CD8-positive, alpha-beta memory T cell (primary cell): ENCODE measurements at regions not wholly inside any gene's neighbourhood (a gene's known extent, or its start where the extent isn't known, plus 50 kb on each side); places are given as distances from the start of the nearest gene placed in this dataset.
"Not testable (repeated sequence)": the region's sequence is repeated elsewhere in the genome, so short reads cannot be mapped to it uniquely, and the experiment has no call there.

ENCODE experiments used
- CTCF ChIA-PET: fragments of 350-600 bp; sonication (Branson Sonifier 250); formaldehyde crosslinking; loops from one replicate; lab custom pipeline; 2021; ENCODE audit warnings: antibody characterized with exemption; lab: Charles Lee
- POLR2A ChIA-PET: fragments of 350-600 bp; sonication (Branson Sonifier 250); formaldehyde crosslinking; loops from one replicate; lab custom pipeline; 2021; ENCODE audit warnings: antibody characterized with exemption; lab: Charles Lee
- DNase-seq, 5 donors: peaks; one replicate each; pipeline versions ENCODE4 v3.0.0 to v3.0.0-alpha.2; 2020 to 2022; ENCODE audit warnings: mixed read lengths in 1 of 5
- H3K27ac ChIP-seq: one replicate; pipeline ENCODE4 v1.7.0; 2013; ENCODE audit warnings: low read depth, mild to moderate bottlenecking, low read length, moderate library complexity
- H3K27me3 ChIP-seq: 2 replicates; pipeline ENCODE4 v1.7.0; 2013; ENCODE audit warnings: low read length, mild to moderate bottlenecking; ENCODE audit not compliant: insufficient read depth, poor library complexity, severe bottlenecking
- H3K36me3 ChIP-seq: 2 replicates; pipeline ENCODE4 v1.7.0; 2013; ENCODE audit warnings: mild to moderate bottlenecking, low read length, moderate library complexity; ENCODE audit not compliant: insufficient read depth
- H3K4me1 ChIP-seq: 2 replicates; pipeline ENCODE4 v1.7.0; 2013; ENCODE audit warnings: mild to moderate bottlenecking, low read length, moderate library complexity; ENCODE audit not compliant: insufficient read depth
- H3K4me3 ChIP-seq: 2 replicates; pipeline ENCODE4 v1.7.0; 2013; ENCODE audit warnings: mild to moderate bottlenecking, low read length
- H3K9me3 ChIP-seq: 2 replicates; pipeline ENCODE4 v1.7.0; 2013; ENCODE audit warnings: mild to moderate bottlenecking, low read length
- H3K27ac Mint-ChIP-seq, 8 donors: one replicate each; pipeline ENCODE4 v1.8.0; 2020 to 2021; ENCODE audit warnings: mixed read lengths in 8 of 8, mild to moderate bottlenecking in 6 of 8, inconsistent platforms in 3 of 8, moderate library complexity in 3 of 8
- H3K27me3 Mint-ChIP-seq, 2 donors: one replicate each; pipeline ENCODE4 v1.8.0; 2020 to 2021; ENCODE audit warnings: mixed read lengths in 2 of 2, mild to moderate bottlenecking in 1 of 2, moderate library complexity in 1 of 2
- H3K36me3 Mint-ChIP-seq, 3 donors: one replicate each; pipeline ENCODE4 v1.8.0; 2020 to 2021; ENCODE audit warnings: mixed read lengths in 3 of 3, inconsistent platforms in 1 of 3, mild to moderate bottlenecking in 1 of 3
- H3K4me1 Mint-ChIP-seq, 3 donors: one replicate each; pipeline ENCODE4 v1.8.0; 2020 to 2021; ENCODE audit warnings: mixed read lengths in 3 of 3, inconsistent platforms in 1 of 3, mild to moderate bottlenecking in 1 of 3
- H3K4me3 Mint-ChIP-seq, 7 donors: one replicate each; pipeline ENCODE4 v1.8.0; 2020 to 2021; ENCODE audit warnings: mixed read lengths in 7 of 7, mild to moderate bottlenecking in 6 of 7, moderate library complexity in 4 of 7, inconsistent platforms in 2 of 7
- H3K9me3 Mint-ChIP-seq, 5 donors: one replicate each; pipeline ENCODE4 v1.8.0; 2020 to 2022; ENCODE audit warnings: mixed read lengths in 5 of 5, mild to moderate bottlenecking in 3 of 5, moderate library complexity in 2 of 5, inconsistent platforms in 1 of 5

DNA sequence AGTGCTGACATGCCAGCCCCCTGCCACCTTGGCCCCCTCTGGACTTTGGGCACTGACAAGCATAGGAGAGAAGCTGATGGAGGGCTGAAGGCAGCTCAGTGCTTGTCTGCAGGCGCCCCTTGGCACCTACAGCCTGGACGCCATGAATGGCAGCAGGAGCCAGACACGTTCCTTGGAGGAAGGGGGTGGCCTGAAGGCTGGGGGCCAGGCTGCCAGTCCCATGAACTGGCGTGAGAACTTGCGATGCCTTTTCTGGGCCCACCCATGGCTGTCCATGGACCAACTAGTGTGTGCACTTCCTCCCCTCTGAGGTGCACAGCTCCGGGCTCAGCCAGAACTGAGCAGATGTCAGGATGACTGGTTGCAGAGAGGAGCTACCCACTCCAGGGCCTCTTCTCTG lies 99.0 kb upstream of the RANBP6 start:
- POLR2A ChIA-PET = no interaction called here
- Mint-ChIP-seq H3K36me3 (no peaks in the 10 kb centered on the region), H3K4me3 (no peak overlapping the region), H3K4me1 (peaks cover 2 to 7% (median 4%) of the 10 kb centered on the region in 3 donors), H3K27me3 (peaks cover 0 to 17% of the 10 kb centered on the region in 2 donors), H3K27ac (no peak overlapping the region), H3K9me3 (no peaks in the 10 kb centered on the region)
- Histone ChIP-seq H3K36me3 (no peaks in the 10 kb centered on the region), H3K4me3 (no peak overlapping the region), H3K27me3 (no peaks in the 10 kb centered on the region), H3K27ac (no peak overlapping the region), H3K4me1 (no peaks in the 10 kb centered on the region), H3K9me3 (no peaks in the 10 kb centered on the region)
- CTCF ChIA-PET = no interaction called here
- DNase-seq = no peak

DNA sequence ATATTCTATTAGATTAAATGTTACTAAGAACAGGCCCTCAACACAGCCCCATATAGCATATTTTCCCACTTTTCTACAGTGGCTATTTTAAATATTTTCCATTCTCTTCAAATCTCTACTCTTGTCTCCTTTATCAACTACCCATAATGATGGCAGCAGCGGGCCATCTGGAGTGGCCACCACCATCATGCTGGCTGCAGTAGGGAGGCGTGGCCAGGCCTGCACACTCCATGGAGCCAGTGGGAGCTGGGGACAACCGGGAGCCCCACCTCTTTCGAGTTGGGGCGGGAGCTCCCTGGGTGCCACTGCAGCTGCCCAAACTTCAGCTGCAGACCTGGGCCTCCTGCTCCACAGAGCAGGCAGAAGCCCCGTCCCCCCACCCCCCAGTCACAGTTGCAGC lies 98.4 kb upstream of the RANBP6 start:
- Mint-ChIP-seq H3K36me3 (no peaks in the 10 kb centered on the region), H3K9me3 (no peaks in the 10 kb centered on the region), H3K4me3 (no peak overlapping the region), H3K27ac (no peak overlapping the region), H3K27me3 (peaks cover 0 to 15% of the 10 kb centered on the region in 2 donors), H3K4me1 (peaks cover 2 to 7% (median 4%) of the 10 kb centered on the region in 3 donors)
- no peak overlapping the region for H3K27ac ChIP-seq
- no peak for DNase-seq
- H3K27me3 ChIP-seq = no peaks in the 10 kb centered on the region
- no peaks in the 10 kb centered on the region for H3K36me3 ChIP-seq
- H3K4me3 ChIP-seq = no peak overlapping the region
- CTCF ChIA-PET = no interaction called here
- H3K9me3 ChIP-seq = no peaks in the 10 kb centered on the region
- POLR2A ChIA-PET = no interaction called here
- H3K4me1 ChIP-seq = no peaks in the 10 kb centered on the region

DNA sequence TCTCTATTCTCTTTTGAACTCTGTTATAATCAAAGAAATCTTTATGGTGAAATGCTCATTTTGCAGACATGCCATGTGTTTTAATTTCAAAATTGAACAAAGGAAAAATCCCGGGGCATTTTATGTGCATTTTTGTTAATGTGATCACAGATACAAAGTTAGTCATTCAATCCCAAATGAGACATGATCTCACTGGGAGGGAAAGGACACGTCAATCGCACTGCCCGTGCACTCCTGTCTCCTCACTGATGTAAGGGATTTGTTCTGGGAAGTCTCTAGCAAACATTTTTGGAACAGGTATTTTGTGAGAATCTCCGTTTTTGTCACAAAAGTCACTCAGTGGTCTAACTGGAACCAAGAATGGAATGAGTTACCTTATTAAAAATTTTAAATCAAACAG lies 97.9 kb upstream of the RANBP6 start:
- ChIA-PET POLR2A (no interaction called here), CTCF (no interaction called here)
- no peaks in the 10 kb centered on the region for H3K9me3 Mint-ChIP-seq

DNA sequence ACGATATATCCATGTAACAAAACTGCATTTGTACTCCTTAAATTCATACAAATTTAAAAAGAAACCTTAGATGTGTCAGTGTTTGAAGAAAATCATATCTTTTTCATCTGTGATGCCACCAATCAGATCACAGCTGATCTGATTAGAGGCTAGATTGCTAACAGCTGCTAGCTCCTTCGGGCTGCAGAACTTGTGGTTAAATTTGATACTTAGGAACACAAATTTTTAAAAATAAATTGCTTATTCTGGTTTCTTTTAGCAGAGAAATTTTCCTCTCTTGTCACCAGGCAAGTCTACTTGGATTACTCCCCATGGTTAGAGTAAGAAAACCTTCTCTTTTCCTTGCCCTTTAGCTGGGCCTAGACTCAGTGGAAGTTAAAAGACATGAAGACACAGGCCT lies 94.6 kb upstream of the RANBP6 start:
- DNase-seq = no peak
- no peak overlapping the region for H3K4me3 Mint-ChIP-seq
- H3K9me3 Mint-ChIP-seq = no peaks in the 10 kb centered on the region
- Histone ChIP-seq H3K27me3 (no peaks in the 10 kb centered on the region), H3K36me3 (no peaks in the 10 kb centered on the region), H3K4me1 (no peaks in the 10 kb centered on the region), H3K27ac (no peak overlapping the region), H3K9me3 (no peaks in the 10 kb centered on the region), H3K4me3 (no peak overlapping the region)
- POLR2A ChIA-PET = no interaction called here
- no peaks in the 10 kb centered on the region for H3K36me3 Mint-ChIP-seq
- peaks cover 9 to 25% (median 17%) of the 10 kb centered on the region in 3 donors for H3K4me1 Mint-ChIP-seq
- CTCF ChIA-PET = no interaction called here
- no peaks in the 10 kb centered on the region for H3K27me3 Mint-ChIP-seq
- peak overlapping the region in 1 of 8 donors; percentile 0 for H3K27ac Mint-ChIP-seq

More for the DNA sequence above, 97.9 kb upstream of the RANBP6 start:
- Mint-ChIP-seq H3K4me3 (no peak overlapping the region), H3K4me1 (peaks cover 2 to 7% (median 4%) of the 10 kb centered on the region in 3 donors), H3K27ac (no peak overlapping the region), H3K36me3 (no peaks in the 10 kb centered on the region), H3K27me3 (peaks cover 0 to 10% of the 10 kb centered on the region in 2 donors)
- no peak for DNase-seq
- H3K27me3 ChIP-seq = no peaks in the 10 kb centered on the region
- H3K9me3 ChIP-seq = no peaks in the 10 kb centered on the region
- no peak overlapping the region for H3K27ac ChIP-seq
- H3K36me3 ChIP-seq = no peaks in the 10 kb centered on the region
- no peaks in the 10 kb centered on the region for H3K4me1 ChIP-seq
- H3K4me3 ChIP-seq = no peak overlapping the region

DNA sequence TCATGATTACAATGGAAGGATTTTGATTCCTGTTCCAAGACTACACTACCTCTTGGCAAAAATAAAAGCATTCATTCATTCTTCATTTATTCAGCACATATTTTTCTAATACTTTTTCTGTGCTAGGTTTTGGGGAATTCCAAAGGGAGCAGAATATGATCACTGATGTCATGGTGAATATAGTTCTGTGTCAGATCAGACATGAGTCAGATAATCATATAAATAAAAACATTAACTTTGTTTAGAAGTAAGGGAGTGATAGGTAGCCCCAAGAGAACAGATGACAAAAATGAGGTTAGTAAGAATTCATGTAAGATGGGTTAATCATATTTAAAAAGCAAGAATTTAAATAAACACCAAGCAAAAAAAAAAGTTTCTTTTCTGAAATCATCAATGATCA lies 94.1 kb upstream of the RANBP6 start:
- ChIA-PET POLR2A (no interaction called here), CTCF (no interaction called here)
- H3K27me3 Mint-ChIP-seq = no peaks in the 10 kb centered on the region
- H3K9me3 ChIP-seq = no peaks in the 10 kb centered on the region
- DNase-seq = no peak
- H3K27ac ChIP-seq = no peak overlapping the region
- H3K36me3 ChIP-seq = no peaks in the 10 kb centered on the region
- no peak overlapping the region for H3K4me3 Mint-ChIP-seq
- no peaks in the 10 kb centered on the region for H3K4me1 ChIP-seq
- H3K27me3 ChIP-seq = no peaks in the 10 kb centered on the region
- H3K4me3 ChIP-seq = no peak overlapping the region
- no peaks in the 10 kb centered on the region for H3K36me3 Mint-ChIP-seq
- peaks cover 9 to 26% (median 17%) of the 10 kb centered on the region in 3 donors for H3K4me1 Mint-ChIP-seq
- H3K27ac Mint-ChIP-seq = no peak overlapping the region
- no peaks in the 10 kb centered on the region for H3K9me3 Mint-ChIP-seq

DNA sequence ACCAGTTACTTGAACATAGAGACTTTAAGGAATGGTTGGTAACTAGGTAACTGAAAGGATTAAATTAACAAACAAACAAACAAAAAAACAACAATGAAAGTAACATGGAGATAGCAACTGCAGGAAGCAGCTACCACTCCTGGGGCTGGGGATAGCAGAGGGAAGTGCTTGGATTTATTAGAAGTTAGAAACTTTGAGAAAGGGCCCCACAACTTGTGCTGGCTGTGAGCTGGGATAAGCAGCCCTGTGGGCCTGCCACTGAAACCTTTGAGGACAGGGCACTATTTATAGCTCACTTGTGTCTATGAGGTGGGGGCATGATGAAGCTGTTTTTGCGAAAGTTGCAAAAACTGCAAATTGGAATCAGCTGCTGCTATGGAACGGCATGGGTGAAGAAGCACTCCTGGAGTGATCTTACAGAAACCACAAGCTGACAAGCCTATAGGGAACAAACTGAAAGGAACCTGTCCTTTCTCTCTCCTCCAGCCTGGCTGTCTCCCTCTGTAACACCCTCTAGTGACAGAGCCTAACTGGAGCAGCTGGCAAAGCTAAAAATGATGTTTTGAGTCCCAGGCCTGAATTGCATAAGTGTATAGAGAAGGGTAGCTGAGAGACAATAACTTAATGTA lies 91.4 kb upstream of the RANBP6 start:
- no peak overlapping the region for H3K27ac ChIP-seq
- H3K4me3 Mint-ChIP-seq = no peak overlapping the region
- H3K4me1 ChIP-seq = no peaks in the 10 kb centered on the region
- H3K27me3 ChIP-seq = no peaks in the 10 kb centered on the region
- ChIA-PET CTCF (no interaction called here), POLR2A (no interaction called here)
- H3K27me3 Mint-ChIP-seq = no peaks in the 10 kb centered on the region
- no peak overlapping the region for H3K4me3 ChIP-seq
- DNase-seq = no peak
- peaks cover 9 to 26% (median 17%) of the 10 kb centered on the region in 3 donors for H3K4me1 Mint-ChIP-seq
- peak overlapping the region in 3 of 8 donors; percentile 12 to 31 (median 17) for H3K27ac Mint-ChIP-seq
- H3K36me3 ChIP-seq = no peaks in the 10 kb centered on the region
- H3K9me3 Mint-ChIP-seq = no peaks in the 10 kb centered on the region
- no peaks in the 10 kb centered on the region for H3K9me3 ChIP-seq
- peaks cover 0 to 1% (median 0%) of the 10 kb centered on the region in 3 donors for H3K36me3 Mint-ChIP-seq

DNA sequence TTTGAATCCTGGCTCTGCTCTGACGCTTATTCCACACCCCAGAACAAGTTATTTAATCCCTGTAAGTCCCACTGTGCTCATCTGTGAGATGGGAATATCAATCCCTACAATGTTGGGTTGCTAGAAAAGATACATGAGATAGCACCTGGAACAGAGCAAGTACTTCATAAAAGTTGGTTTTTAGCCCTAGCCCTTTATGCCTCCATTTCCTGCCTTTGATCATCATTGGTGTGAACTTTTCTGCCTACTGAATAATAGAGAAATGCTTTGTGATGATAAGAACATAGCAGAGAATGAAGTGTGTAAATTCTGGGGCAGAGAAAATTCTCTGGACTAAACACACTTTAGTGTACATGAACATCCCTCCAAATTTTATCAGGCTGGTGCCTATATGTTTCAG lies 90.3 kb upstream of the RANBP6 start:
- H3K4me1 ChIP-seq = no peaks in the 10 kb centered on the region
- H3K4me3 Mint-ChIP-seq = no peak overlapping the region
- H3K36me3 Mint-ChIP-seq = peaks cover 0 to 1% (median 0%) of the 10 kb centered on the region in 3 donors
- ChIA-PET POLR2A (no interaction called here), CTCF (no interaction called here)
- no peaks in the 10 kb centered on the region for H3K27me3 ChIP-seq
- peaks cover 0 to under 1% of the 10 kb centered on the region in 2 donors for H3K27me3 Mint-ChIP-seq
- peaks cover 9 to 26% (median 17%) of the 10 kb centered on the region in 3 donors for H3K4me1 Mint-ChIP-seq
- H3K36me3 ChIP-seq = no peaks in the 10 kb centered on the region
- no peaks in the 10 kb centered on the region for H3K9me3 Mint-ChIP-seq
- H3K4me3 ChIP-seq = no peak overlapping the region
- no peaks in the 10 kb centered on the region for H3K9me3 ChIP-seq
- DNase-seq = no peak
- H3K27ac Mint-ChIP-seq = no peak overlapping the region
- H3K27ac ChIP-seq = no peak overlapping the region

DNA sequence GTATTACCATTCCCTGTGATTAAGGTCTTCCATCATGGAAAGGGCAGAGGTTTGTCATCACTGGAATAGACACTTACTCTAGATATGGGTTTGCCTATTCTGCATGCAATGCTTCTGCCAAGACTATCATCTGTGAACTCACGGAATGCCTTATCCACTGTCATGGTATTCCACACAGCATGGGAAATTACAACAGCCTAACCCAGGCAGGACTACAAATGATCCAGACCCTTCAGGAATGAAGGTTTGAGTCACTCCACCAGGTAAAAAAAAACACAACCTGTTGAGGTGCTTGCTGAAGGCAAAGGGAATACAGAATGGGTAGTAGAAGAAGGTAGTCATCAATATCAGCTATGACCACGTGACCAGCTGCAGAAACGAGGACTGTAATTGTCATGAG lies 89.0 kb upstream of the RANBP6 start:
- POLR2A ChIA-PET, H3K9me3 Mint-ChIP-seq, H3K27ac ChIP-seq, H3K27ac Mint-ChIP-seq, H3K4me1 ChIP-seq, H3K27me3 ChIP-seq, H3K9me3 ChIP-seq, H3K4me3 ChIP-seq, CTCF ChIA-PET, H3K36me3 ChIP-seq, DNase-seq, H3K36me3 Mint-ChIP-seq, H3K27me3 Mint-ChIP-seq, H3K4me3 Mint-ChIP-seq: not testable (repeated sequence)
- peaks cover 7 to 22% (median 10%) of the 10 kb centered on the region in 3 donors for H3K4me1 Mint-ChIP-seq
